ENCODE measurements at regions not wholly inside any gene's neighbourhood (a gene's known extent, or its start where the extent isn't known, plus 50 kb on each side); places are given as distances from the start of the nearest gene placed in this dataset.
"Not testable (repeated sequence)": the region's sequence is repeated elsewhere in the genome, so short reads cannot be mapped to it uniquely, and the experiment has no call there.

GRCh38 chr3:72270730-72271129, 485.8 kb upstream of the PROK2 start:
- no peak for DNase-seq (ENCODE audit: low spot score)
- Histone ChIP-seq H2BK15ac (ENCODE audit: low read length) (no peak overlapping the region), H2BK5ac (ENCODE audit: low read length) (no peak overlapping the region), H4K91ac (ENCODE audit: low read depth, low read length, poor library complexity) (no peak overlapping the region), H3K4me3 (ENCODE audit: low read length in 2 of 2) (no peak overlapping the region), H3K27ac (replicated peaks; ENCODE audit: low read length) (no peak overlapping the region), H4K8ac (ENCODE audit: low read depth, low read length) (no peak overlapping the region), H3K4me1 (ENCODE audit: control insufficient read depth in 2 of 2, insufficient read depth in 1 of 2, low read depth in 1 of 2, low read length in 2 of 2) (peaks cover 12 to 23% of the 10 kb centered on the region in 2 donors), H3K79me1 (ENCODE audit: low read depth, low read length) (no peaks in the 10 kb centered on the region), H3K36me3 (replicated peaks in 1 of 2; ENCODE audit: control insufficient read depth in 2 of 2, insufficient read depth in 2 of 2, low read length in 2 of 2) (no peaks in the 10 kb centered on the region), H3K23ac (ENCODE audit: low read depth, low read length, poor library complexity) (no peak overlapping the region), H3K18ac (ENCODE audit: low read length) (no peak overlapping the region), H2BK12ac (ENCODE audit: low read length) (no peak overlapping the region), H3K4ac (ENCODE audit: low read length) (no peak overlapping the region), H3K9ac (ENCODE audit: low read depth, low read length, poor library complexity) (no peak overlapping the region), H3K9me3 (replicated peaks in 1 of 2; ENCODE audit: control insufficient read depth in 2 of 2, insufficient read depth in 1 of 2, low read depth in 1 of 2, low read length in 2 of 2) (no peaks in the 10 kb centered on the region), H3K4me2 (ENCODE audit: insufficient read depth, low read length, poor library complexity, severe bottlenecking) (no peak overlapping the region), H2BK120ac (ENCODE audit: low read depth, low read length) (no peak overlapping the region), H2AK5ac (ENCODE audit: low read depth, low read length) (no peak overlapping the region), H2AFZ (ENCODE audit: low read length) (no peak overlapping the region), H3K14ac (ENCODE audit: low read length) (no peak overlapping the region), H3K27me3 (ENCODE audit: control insufficient read depth in 3 of 3, insufficient read depth in 3 of 3, low read depth in 1 of 3, low read length in 3 of 3) (peaks cover 0 to 8% (median 0%) of the 10 kb centered on the region in 3 experiments)
- no CpG with 5 or more reads among the region's 5 CpGs for WGBS, 2 donors (ENCODE audit: extremely low coverage in 2 of 2, insufficient read length in 2 of 2, insufficient replicate concordance in 1 of 2)

GRCh38 chr3:72270072-72270681, 485.2 kb upstream of the PROK2 start:
- no peaks in the 10 kb centered on the region for H3K79me1 ChIP-seq (ENCODE audit: low read depth, low read length)

GRCh38 chr3:72269475-72269874, 484.5 kb upstream of the PROK2 start:
- H3K18ac ChIP-seq (ENCODE audit: low read length): peak overlapping the region; percentile 11
- H2BK12ac ChIP-seq (ENCODE audit: low read length): no peak overlapping the region
- H3K4me1 ChIP-seq (ENCODE audit: control insufficient read depth in 2 of 2, insufficient read depth in 1 of 2, low read depth in 1 of 2, low read length in 2 of 2): peaks cover 12 to 21% of the 10 kb centered on the region in 2 donors
- H3K14ac ChIP-seq (ENCODE audit: low read length): no peak overlapping the region
- no peak overlapping the region for H3K9ac ChIP-seq (ENCODE audit: low read depth, low read length, poor library complexity)
- no peak overlapping the region for H2BK120ac ChIP-seq (ENCODE audit: low read depth, low read length)
- no peak for DNase-seq (ENCODE audit: low spot score)
- H2BK15ac ChIP-seq (ENCODE audit: low read length): no peak overlapping the region
- no CpG with 5 or more reads among the region's 3 CpGs for WGBS, 2 donors (ENCODE audit: extremely low coverage in 2 of 2, insufficient read length in 2 of 2, insufficient replicate concordance in 1 of 2)
- H3K4me2 ChIP-seq (ENCODE audit: insufficient read depth, low read length, poor library complexity, severe bottlenecking): no peak overlapping the region
- H3K4ac ChIP-seq (ENCODE audit: low read length): no peak overlapping the region
- no peak overlapping the region for H2BK5ac ChIP-seq (ENCODE audit: low read length)
- no peak overlapping the region for H4K8ac ChIP-seq (ENCODE audit: low read depth, low read length)
- H2AK5ac ChIP-seq (ENCODE audit: low read depth, low read length): no peak overlapping the region
- no peaks in the 10 kb centered on the region for H3K79me1 ChIP-seq (ENCODE audit: low read depth, low read length)
- H3K27me3 ChIP-seq (ENCODE audit: control insufficient read depth in 3 of 3, insufficient read depth in 3 of 3, low read depth in 1 of 3, low read length in 3 of 3): peaks cover 0 to 8% (median 0%) of the 10 kb centered on the region in 3 experiments
- no peak overlapping the region for H2AFZ ChIP-seq (ENCODE audit: low read length)
- no peaks in the 10 kb centered on the region for H3K36me3 ChIP-seq (replicated peaks in 1 of 2; ENCODE audit: control insufficient read depth in 2 of 2, insufficient read depth in 2 of 2, low read length in 2 of 2)
- H3K4me3 ChIP-seq (ENCODE audit: low read length in 2 of 2): no peak overlapping the region
- no peak overlapping the region for H3K23ac ChIP-seq (ENCODE audit: low read depth, low read length, poor library complexity)
- H3K27ac ChIP-seq (replicated peaks; ENCODE audit: low read length): no peak overlapping the region
- H3K9me3 ChIP-seq (replicated peaks in 1 of 2; ENCODE audit: control insufficient read depth in 2 of 2, insufficient read depth in 1 of 2, low read depth in 1 of 2, low read length in 2 of 2): no peaks in the 10 kb centered on the region
- no peak overlapping the region for H4K91ac ChIP-seq (ENCODE audit: low read depth, low read length, poor library complexity)

More at GRCh38 chr3:72270072-72270681, 485.2 kb upstream of the PROK2 start:
- H3K36me3 ChIP-seq (replicated peaks in 1 of 2; ENCODE audit: control insufficient read depth in 2 of 2, insufficient read depth in 2 of 2, low read length in 2 of 2): no peaks in the 10 kb centered on the region
- no CpG with 5 or more reads among the region's 9 CpGs for WGBS, 2 donors (ENCODE audit: extremely low coverage in 2 of 2, insufficient read length in 2 of 2, insufficient replicate concordance in 1 of 2)
- no peak overlapping the region for H2BK120ac ChIP-seq (ENCODE audit: low read depth, low read length)
- no peak for DNase-seq (ENCODE audit: low spot score)
- H3K9me3 ChIP-seq (replicated peaks in 1 of 2; ENCODE audit: control insufficient read depth in 2 of 2, insufficient read depth in 1 of 2, low read depth in 1 of 2, low read length in 2 of 2): no peaks in the 10 kb centered on the region
- H3K27ac ChIP-seq (replicated peaks; ENCODE audit: low read length): no peak overlapping the region
- H3K4me1 ChIP-seq (ENCODE audit: control insufficient read depth in 2 of 2, insufficient read depth in 1 of 2, low read depth in 1 of 2, low read length in 2 of 2): peaks cover 12 to 21% of the 10 kb centered on the region in 2 donors
- H4K91ac ChIP-seq (ENCODE audit: low read depth, low read length, poor library complexity): no peak overlapping the region
- no peak overlapping the region for H4K8ac ChIP-seq (ENCODE audit: low read depth, low read length)
- no peak overlapping the region for H3K4me3 ChIP-seq (ENCODE audit: low read length in 2 of 2)
- H2AK5ac ChIP-seq (ENCODE audit: low read depth, low read length): no peak overlapping the region
- no peak overlapping the region for H2BK15ac ChIP-seq (ENCODE audit: low read length)
- H3K23ac ChIP-seq (ENCODE audit: low read depth, low read length, poor library complexity): no peak overlapping the region
- H3K4ac ChIP-seq (ENCODE audit: low read length): no peak overlapping the region
- no peak overlapping the region for H2BK5ac ChIP-seq (ENCODE audit: low read length)
- H2BK12ac ChIP-seq (ENCODE audit: low read length): no peak overlapping the region
- H3K4me2 ChIP-seq (ENCODE audit: insufficient read depth, low read length, poor library complexity, severe bottlenecking): no peak overlapping the region
- no peak overlapping the region for H2AFZ ChIP-seq (ENCODE audit: low read length)
- peaks cover 0 to 8% (median 0%) of the 10 kb centered on the region in 3 experiments for H3K27me3 ChIP-seq (ENCODE audit: control insufficient read depth in 3 of 3, insufficient read depth in 3 of 3, low read depth in 1 of 3, low read length in 3 of 3)
- no peak overlapping the region for H3K18ac ChIP-seq (ENCODE audit: low read length)
- H3K9ac ChIP-seq (ENCODE audit: low read depth, low read length, poor library complexity): no peak overlapping the region
- no peak overlapping the region for H3K14ac ChIP-seq (ENCODE audit: low read length)

GRCh38 chr3:72266921-72267524, 482.1 kb upstream of the PROK2 start:
- H3K4ac ChIP-seq (ENCODE audit: low read length); H2BK12ac ChIP-seq (ENCODE audit: low read length); H4K91ac ChIP-seq (ENCODE audit: low read depth, low read length, poor library complexity); H3K4me3 ChIP-seq (ENCODE audit: low read length in 2 of 2); H2BK5ac ChIP-seq (ENCODE audit: low read length); H3K9me3 ChIP-seq (replicated peaks in 1 of 2; ENCODE audit: control insufficient read depth in 2 of 2, insufficient read depth in 1 of 2, low read depth in 1 of 2, low read length in 2 of 2); H2BK120ac ChIP-seq (ENCODE audit: low read depth, low read length); H2BK15ac ChIP-seq (ENCODE audit: low read length); H3K36me3 ChIP-seq (replicated peaks in 1 of 2; ENCODE audit: control insufficient read depth in 2 of 2, insufficient read depth in 2 of 2, low read length in 2 of 2); H2AK5ac ChIP-seq (ENCODE audit: low read depth, low read length); H2AFZ ChIP-seq (ENCODE audit: low read length); H3K4me2 ChIP-seq (ENCODE audit: insufficient read depth, low read length, poor library complexity, severe bottlenecking); H3K27ac ChIP-seq (replicated peaks; ENCODE audit: low read length); H3K14ac ChIP-seq (ENCODE audit: low read length); H3K9ac ChIP-seq (ENCODE audit: low read depth, low read length, poor library complexity); H3K23ac ChIP-seq (ENCODE audit: low read depth, low read length, poor library complexity); H4K8ac ChIP-seq (ENCODE audit: low read depth, low read length); H3K79me1 ChIP-seq (ENCODE audit: low read depth, low read length); H3K18ac ChIP-seq (ENCODE audit: low read length); DNase-seq (ENCODE audit: low spot score); H3K27me3 ChIP-seq (ENCODE audit: control insufficient read depth in 3 of 3, insufficient read depth in 3 of 3, low read depth in 1 of 3, low read length in 3 of 3): not testable (repeated sequence)
- H3K4me1 ChIP-seq (ENCODE audit: control insufficient read depth in 2 of 2, insufficient read depth in 1 of 2, low read depth in 1 of 2, low read length in 2 of 2): peaks cover 9 to 14% of the 10 kb centered on the region in 2 donors
- WGBS, 2 donors (ENCODE audit: extremely low coverage in 2 of 2, insufficient read length in 2 of 2, insufficient replicate concordance in 1 of 2): no CpG with 5 or more reads among the region's 7 CpGs

All from neuronal stem cell (in vitro differentiated cells).